Fibroblast of skin of right biceps (primary cell): ENCODE measurements at regions not wholly inside any gene's neighbourhood (a gene's known extent, or its start where the extent isn't known, plus 50 kb on each side); places are given as distances from the start of the nearest gene placed in this dataset.
"Not testable (repeated sequence)": the region's sequence is repeated elsewhere in the genome, so short reads cannot be mapped to it uniquely, and the experiment has no call there.

Source experiments
- DNase-seq: peaks from one replicate; pipeline ENCODE4 v3.0.0-alpha.2; 2013

DNA sequence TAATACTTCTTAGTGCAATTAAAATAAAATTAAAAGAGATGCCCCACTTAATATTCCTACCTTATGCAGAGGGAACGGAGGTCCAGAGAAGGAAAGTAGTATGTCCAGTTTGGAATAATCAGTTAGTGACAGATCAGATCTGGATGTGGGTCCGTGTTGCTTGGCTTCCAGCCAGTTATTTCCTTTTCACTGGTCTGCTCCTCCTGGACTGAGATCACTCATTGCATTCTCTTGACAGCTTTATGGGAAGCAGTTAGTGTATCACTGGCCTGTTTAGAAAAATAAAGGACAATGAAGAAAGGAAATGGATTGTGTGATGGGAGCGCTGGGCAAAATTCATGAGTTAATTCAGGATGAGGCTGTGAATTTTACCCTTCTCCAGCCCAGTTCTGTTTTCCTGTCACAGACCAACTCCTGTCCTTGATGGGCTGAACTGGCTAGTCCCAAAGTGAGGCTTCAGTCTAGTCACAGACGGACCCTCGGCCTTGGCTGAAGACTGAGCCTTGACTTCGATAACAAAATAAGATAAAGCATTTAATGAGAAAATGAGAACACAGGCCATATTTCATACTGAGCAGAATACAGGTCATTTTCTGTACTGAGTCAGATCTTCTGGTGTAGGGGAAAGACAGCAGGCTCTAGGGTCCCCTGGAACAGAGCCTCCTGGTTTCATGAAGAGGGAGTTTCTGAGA, 85.2 kb upstream of the TRABD2B start:
- no peak for DNase-seq

DNA sequence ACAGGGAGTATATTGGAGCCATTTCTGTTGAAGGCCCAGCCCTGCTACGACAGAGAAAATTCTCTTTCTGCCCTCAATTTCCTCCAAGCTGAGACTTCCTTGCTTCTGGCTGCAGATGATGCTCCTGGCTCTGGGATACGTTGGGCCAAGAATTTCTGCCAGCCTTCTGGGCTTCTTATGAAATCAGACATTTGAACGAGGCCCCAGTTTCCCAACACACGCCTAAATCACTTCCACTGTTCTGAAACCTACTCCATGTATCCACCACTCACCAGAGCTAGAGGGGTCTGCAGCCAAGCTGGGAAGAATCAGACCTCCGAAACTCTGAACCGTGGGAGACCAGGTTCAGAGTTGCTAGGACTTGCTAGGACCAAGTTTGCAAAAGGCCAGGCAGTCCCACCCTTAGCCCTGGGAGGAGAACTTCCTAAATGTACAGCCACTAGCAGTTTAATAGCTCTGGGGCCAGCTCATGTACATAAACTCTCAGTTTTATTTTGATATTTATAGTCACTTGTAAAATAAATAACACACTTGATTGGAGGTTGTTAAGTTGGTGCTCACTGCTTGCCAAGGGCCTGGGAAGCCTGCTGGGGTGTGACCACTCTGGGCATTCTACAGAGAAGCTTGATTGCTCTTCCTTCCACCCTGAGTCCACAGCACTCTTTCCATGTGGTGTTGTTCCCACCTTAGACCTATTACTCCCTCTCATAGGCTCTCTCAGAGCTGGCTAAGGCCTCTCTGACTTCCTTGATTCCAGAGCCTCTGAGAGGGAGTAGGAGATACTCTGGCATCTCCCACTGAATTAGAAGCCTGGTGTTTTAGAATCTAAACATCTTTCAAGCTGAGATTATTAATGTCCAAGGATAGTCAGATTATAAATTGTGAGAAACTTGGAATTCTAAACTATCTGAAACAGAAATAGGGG, 83.4 kb upstream of the TRABD2B start:
- DNase-seq = no peak

DNA sequence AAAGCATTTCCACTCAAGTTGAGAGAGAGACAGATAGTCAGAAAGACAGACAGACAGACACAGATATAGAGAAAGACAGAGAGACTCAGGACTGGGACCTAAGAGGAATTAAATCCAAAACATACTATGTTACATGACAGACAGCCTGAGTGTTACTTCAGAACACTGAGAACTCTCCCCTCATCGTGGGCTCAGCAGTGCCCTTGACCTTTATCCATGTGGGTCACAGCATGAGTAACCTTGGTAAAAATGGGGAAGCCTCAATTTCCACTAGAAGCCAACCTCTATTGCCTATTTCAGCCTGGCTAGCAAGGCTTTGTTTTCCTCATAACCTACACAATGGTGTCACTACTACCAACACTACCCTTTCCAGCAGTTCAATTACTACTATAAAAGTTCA, 81.9 kb upstream of the TRABD2B start:
- no peak for DNase-seq

DNA sequence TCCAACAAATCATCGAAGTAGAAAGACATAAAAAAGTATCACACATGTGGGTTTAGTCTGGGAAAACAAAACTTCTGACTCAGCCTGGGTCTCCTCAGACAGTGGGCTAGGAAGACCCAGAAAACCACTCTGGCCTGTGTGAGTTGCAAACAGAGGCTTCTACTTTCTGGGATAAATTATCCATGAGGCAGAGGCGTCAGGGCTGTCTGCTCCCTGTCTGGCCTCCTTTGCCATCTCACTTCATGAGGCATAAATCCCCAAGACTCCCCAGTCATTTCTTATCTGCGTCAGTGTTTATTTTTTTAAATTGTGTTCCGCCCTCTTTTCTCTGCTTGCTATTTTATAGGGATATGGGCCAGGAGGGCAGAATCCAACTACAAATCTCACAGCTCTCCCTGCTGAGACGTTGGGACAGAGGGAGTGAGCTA, 80.6 kb upstream of the TRABD2B start:
- DNase-seq = no peak

DNA sequence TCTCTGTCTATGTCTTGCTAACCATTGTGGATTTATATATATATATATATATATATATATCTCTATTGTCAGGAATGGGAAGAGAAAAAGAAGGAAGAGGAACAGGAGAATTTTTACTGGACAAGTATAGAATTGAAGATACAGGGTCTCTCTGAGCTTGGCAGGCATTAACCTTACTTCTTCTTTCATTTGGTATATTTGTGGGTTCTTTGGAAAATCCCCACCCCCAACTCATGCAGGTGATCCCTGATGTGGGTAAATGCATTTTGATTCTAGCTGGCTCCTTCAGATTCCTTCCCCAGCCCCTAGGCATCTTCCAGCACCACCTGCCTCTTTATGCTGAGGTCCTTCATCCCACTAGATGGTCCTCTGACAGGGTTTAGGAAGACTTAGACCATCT, 78.8 kb upstream of the TRABD2B start:
- DNase-seq = no peak

DNA sequence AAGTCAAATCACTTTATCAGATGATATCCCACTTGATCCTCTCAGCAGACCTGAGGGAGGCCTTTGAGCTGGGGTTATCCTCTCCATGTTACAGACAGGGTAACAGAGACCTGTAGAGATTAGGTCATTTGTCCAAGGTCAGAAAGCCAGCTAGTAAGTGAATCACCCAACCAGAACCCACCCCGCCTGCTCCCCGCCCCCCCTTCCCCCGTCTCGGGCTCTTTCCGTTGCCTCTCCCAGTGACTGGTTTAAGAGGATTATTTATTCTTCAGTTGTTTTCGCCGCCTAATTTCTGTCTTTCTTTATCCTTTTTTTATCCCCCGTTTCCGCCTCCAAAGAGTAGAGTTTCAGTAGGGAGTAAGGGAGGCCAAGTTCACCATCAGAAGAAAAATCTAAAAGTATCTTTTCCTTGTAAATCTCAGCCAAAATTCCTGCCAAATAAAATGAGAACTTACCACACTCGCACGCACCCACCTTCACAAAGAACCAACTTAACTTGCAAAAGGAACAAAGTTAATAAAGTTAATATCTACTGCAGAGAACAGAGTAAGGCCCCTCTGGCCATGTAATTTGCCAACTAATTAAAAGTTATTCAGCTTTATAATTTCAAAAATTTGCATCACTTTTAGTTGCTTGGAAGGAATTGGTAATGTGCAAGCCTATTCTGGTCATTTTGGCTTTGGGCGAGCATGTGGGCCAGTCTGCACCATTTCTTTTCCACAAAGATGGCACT, 76.8 kb upstream of the TRABD2B start:
- no peak for DNase-seq

DNA sequence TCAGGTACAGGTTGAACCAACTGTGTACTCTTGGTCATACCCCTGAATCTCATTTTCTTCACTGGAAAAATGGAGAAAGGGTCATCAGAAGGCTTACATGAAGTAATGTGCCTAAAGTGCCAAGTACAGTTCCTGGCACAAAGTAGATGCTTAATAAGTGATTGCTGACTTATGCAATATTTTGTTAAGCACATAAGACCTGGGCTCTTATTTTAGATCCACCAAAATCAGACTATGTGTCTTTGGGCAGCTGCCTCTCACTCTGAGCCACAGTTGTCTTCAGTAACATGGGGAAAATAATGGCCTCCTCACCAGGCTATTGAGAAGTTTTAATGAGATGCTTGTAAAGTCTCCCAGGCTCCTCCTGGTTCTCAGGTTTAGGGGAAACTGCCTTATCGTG, 74.3 kb upstream of the TRABD2B start:
- no peak for DNase-seq

DNA sequence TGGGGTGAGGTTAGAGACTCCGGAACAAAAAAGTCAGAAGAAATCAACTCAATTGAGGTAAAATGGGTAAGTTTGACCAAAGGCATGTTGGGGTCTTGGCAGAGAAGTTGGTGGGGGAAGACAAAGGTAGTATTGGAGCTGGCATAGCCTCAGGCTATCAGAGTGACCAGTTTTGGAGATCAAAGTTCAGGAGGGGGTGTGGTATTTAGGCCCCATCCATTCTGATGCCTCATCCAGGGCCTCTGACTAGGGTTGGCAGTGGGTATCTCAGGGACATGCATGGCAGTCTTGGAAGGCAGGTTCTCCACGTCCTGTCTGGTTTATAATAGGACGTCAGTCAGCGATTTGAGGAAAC, 73.2 kb upstream of the TRABD2B start:
- no peak for DNase-seq

DNA sequence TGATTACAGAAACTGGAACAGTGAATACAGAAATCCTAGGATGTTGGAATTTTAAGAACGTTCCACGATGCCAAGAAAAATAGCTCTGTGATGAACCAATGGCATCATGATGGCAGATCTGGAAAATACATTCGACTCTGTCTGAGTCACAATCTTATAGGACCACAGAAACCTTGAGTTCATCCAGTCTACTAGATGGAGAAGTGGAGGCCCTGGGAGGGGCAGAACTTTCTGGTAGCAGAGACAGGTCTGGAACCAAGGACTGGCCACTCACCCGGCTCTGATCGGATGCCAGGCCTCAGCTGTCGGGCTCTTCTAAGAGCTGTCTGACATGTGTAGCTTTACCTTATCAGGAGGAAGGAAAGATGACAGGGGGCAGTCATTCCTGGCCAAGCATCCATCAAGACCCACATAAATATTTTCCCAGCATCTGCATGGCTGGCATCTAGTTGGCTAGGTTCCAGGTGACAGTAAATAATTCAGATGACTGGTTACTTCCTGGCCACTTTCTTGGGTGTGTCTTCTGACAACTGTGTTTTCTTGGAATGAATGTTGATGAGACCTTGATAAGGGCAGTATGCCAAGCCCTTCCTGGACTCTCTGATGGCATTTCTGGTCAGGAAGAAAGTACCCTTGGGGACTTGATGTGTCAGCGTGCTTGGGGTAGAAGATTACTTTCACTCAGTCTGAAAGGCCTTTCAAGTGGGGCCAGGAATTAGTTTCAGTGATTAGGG, 72.6 kb upstream of the TRABD2B start:
- DNase-seq = peak; percentile 31

DNA sequence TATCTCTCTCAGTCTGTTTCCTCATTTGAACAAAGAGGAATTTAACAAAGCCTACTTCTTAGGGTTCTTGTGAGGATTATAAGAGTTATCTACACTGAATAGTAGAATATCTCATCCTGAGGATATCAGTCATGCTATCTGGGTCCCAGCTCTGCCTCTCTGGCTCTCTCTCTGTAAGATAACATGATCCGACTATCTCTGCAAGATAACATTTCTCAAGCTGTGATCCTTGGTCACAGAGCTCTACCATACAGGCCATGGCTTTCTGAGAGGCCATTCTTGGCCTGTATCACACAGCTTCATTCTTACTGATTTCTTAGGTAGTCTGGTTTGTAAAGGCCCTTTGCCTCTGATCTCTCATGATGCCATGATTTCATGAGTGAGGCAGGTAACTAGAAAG, 71.0 kb upstream of the TRABD2B start:
- DNase-seq = no peak

DNA sequence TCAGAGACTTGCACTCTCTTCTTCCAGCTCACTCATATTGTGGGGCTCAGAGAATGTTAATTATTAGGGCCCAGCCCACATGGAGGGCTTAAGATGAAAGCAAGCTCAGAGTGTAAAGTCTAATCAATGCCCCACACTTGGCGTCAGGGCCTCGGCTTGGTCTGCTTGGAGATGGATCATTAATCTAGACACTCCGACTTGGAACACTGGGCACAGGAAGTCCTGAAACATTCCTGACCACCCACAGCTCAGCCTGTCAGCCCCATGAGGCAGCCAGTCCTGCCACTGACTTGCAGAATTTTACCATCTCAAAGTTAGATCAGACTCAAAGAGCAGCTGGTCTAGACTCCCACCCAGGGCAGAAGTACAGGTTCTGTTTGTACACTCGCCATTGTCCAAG, 69.8 kb upstream of the TRABD2B start:
- no peak for DNase-seq

DNA sequence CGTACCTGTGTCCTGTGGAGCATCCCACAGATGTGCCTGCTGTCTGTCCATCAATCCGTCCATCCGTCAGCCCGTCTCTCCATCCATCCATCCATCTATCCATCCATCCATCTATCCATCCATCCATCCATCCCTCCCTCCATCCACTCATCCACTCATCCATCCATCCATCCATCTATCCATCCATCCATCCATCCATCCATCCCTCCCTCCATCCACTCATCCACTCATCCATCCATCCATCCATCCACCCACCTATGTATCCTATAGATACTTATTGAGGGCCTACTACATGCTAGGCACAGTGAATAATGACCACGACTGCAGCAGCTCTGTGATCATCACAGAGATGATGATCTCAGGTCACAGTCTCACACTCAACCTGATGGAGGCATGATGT, 67.5 kb upstream of the TRABD2B start:
- not testable (repeated sequence) for DNase-seq

DNA sequence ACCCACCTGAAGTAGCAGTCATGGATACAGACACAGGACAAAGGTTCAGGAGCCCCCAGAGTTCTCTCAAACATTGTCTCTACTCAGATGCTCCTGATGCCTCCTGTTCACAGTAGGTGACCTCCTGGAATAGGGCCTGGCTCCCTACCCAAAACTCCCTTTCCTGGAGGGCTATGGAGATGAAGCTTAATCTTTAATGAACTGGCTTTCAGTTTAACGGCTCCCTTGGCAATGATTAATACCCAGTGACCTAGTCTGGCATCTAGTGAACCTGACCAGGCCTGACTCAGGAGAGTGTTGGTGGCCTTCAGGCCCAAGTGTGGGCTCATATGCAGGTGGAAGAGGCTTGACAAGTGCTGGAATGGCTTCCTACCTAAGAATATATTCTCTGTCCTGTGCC, 65.2 kb upstream of the TRABD2B start:
- no peak for DNase-seq

DNA sequence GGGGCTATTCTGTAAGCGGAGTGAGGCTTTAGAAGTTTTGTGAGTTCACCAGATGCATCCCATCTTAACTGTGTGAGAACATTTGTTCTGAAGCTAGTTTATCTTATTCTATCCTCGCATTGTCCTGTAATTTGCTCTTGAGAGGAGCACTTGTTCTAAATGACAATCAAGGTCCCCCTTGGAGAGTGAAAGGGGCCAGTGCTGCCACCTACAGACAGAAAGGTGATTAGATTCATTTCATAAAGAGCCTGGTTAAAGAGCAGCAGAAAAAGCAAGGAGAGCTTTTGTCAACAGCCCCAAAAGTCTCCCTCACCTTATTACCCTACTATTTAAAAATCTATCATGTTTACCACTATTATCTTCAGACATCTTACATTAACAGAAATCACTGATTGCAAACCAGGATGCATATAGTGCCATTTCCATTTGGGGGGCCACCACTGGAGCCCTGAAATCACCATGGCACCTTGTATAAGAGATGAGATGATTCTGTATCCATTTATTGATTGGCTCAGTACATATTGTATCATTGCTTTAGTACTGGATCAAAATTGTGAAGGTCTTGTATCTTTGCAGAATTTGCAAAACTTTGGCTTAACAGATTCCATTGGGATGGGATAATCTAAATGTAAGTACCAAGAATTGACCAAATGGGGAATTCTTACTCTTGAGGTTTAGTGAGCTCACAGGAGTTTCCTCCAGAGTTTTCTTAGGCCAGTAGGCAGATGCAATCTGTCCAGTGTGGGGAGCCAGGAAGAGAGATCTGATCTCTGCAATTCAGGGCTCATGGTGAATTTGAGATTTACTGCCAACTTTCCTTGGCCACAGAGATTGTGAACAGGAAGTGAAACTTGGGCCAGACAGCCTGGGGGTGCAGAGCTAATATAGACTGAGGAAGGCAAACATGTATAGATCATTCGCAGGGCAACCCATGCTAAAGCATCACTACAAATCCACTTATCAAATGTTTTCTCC, 64.3 kb upstream of the TRABD2B start:
- peak; percentile 49 for DNase-seq

DNA sequence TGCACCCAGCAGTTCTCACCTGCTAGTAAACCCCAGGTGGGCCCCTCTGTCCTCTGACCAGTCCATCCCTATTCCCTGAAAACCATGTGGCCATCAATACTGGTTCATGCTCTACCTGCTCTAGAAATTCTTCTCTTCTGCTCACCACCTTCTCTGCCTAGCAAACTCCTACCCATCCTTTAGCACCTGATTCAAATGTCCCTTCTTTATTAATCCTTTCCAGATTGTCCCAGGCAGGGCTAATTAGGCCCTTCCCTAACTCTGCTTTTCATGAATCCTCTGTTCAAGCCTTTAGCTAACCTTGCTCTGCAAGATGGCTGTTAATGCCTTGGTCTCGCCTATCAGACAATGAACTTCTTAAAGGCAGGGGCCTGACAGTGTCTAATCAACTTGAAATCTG, 62.1 kb upstream of the TRABD2B start:
- no peak for DNase-seq

DNA sequence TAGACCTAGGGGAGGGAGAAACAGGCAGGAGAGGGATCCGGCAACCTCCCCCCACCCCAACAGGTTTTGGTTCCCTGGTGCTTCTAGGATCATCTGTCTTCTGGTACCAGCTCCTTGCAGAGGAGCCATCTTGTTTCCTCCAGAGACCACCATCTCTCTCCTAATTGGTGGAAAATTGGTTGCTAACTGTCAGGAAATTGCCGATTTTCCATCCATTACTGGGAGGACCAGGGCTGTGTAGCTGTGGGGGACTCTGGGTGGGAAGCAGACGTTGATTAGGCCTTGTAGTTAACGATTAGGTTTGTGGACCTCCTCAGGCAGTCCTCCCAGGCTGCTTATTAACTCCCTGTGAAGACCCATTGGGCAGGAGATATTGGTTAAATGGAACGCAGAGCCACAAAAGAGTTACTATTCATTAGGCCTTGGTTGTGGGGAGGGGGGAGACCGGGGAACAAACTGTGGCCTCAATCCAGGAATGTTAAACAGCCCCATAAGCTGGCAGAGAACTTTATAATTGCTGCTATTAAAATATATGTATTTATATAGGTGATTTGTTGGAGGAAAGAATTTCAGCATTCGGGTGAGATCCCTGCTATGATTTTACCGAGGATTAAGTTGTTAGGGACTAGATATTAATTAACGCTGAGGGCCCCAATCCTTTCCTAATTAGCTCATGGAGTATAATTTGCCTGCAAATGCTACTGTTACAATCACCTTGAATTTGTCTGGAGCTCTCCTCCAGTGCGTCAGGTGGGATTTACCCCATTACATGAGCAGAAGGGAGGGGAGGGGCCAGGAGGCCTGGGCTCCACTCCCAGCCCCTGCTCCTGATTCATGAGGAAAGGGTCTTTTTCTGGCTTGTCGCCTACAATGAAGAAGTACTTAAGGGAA, 61.2 kb upstream of the TRABD2B start:
- no peak for DNase-seq

DNA sequence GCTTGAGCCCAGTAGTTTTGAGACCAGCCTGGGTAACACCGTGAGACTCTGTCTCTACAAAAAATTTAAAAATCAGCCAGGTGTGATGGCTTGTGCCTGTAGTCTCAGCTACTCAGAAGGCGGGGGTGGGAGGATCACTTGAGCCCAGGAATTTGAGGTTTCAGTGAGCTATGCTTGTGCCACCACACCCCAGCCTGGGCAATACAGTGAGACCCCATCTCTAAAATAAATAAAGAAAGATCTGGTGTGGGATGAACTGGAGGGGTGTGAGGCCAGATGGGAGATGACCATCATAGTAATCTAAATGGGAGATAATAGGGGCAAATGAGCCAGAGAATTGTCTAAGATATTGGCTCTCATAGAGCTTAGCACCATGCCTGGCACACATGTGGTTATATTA, 60.1 kb upstream of the TRABD2B start:
- DNase-seq = no peak

DNA sequence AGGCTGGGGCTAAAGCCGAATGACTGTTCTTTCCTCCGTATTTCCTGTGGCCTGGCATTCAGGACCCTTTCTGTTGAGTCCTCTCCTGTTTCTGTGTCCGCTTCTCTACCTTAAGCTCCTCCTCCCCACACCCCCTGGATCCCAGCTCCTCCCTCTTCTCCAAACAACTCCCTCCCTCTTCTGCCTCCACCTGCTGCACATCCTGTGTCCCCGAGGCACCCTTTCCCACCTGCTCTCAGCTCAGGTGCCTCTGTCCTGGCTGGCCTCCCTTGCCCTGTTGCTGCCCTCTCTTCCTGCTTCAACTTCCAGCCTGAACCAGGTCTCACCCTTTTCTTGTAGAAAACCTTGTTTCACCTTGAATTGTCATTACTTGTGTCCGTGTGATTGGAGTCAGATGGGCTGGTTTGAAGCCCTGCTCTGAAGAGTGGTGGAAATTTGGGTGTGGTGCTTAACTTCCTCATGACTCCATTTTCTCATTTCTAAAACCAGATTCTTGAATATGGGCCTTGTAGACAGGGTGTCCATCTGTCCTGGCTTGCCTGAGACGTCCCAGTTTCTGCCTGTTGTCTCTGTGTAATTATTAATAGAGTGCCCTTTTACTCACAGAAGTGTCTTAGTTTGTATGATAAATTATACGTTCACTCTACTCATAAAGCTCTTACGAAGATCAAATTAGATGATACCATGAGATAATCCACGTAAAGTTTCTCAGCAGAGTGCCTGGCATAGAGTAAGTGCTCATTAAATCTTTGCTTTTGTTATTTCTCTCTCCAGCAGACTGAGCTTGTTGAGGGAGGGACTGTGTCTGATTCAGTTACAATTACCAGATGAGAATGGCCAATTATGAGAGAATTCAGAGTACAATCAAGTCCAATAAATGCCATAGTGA, 58.9 kb upstream of the TRABD2B start:
- DNase-seq = no peak

DNA sequence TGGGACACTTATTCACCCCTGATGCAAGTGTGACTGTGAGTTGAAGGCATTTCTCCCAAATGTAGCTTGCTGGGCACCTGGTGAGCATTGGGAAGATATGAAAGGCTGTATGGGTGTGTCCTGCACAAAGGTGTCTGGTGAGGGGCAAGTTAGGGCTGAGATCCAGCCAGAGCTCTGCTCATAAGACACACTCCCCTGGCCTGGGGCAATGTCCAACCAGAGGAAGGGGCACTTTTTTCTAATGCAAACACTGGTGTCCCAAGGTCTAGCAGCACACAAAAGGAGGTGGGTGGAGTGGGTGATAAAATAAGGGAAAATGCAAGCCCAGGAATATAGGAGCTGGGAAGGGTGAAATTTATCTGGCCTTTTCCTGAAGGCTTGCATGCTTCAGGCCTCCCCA, 57.0 kb upstream of the TRABD2B start:
- no peak for DNase-seq

DNA sequence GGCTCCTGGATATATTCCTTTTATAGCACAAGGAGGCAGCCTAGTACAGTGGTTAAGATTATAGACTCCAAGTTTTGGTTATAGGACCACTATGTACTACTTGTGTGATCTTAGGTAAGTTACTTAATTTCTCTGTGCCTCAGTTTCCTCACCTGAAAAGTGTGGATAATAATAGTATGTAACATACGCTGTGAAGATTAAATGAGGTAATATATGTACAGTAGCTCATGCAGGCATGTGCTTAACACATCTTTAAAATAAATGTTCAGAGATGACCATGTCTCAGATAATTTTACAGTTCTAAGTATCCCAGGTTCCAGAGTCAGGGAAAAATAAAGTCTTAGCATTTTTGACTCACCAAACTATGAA, 55.7 kb upstream of the TRABD2B start:
- no peak for DNase-seq
